Mesendoderm (in vitro differentiated cells): ENCODE measurements at regions not wholly inside any gene's neighbourhood (a gene's known extent, or its start where the extent isn't known, plus 50 kb on each side); places are given as distances from the start of the nearest gene placed in this dataset.

Experiments used
- DNase-seq: peaks from one replicate; pipeline ENCODE4 v3.0.0; 2013
- H2AK5ac ChIP-seq: 2 replicates; pipeline ENCODE4 v1.6.1; 2013; ENCODE audit warnings: low read length, inconsistent platforms
- H2BK120ac ChIP-seq: 2 replicates; pipeline ENCODE4 v1.6.1; 2013; ENCODE audit warnings: low read depth, mild to moderate bottlenecking, low read length, moderate library complexity, mixed read lengths
- H2BK15ac ChIP-seq: replicated peaks from 2 replicates; pipeline ENCODE4 v1.6.1; 2013; ENCODE audit warnings: low read depth, mild to moderate bottlenecking, moderate library complexity
- H2BK5ac ChIP-seq: 2 replicates; pipeline ENCODE4 v1.6.1; 2013; ENCODE audit warnings: low read length, inconsistent platforms
- H3K18ac ChIP-seq: 2 replicates; pipeline ENCODE4 v1.6.1; 2013; ENCODE audit warnings: mild to moderate bottlenecking, low read length, mixed read lengths
- H3K23ac ChIP-seq: one replicate; pipeline ENCODE4 v1.6.1; 2013; ENCODE audit warnings: low read length
- H3K27ac ChIP-seq: 2 replicates; pipeline ENCODE4 v1.5.1; 2013; ENCODE audit warnings: low read depth, mild to moderate bottlenecking, inconsistent platforms, low read length, moderate library complexity
- H3K27me3 ChIP-seq: 2 replicates; pipeline ENCODE4 v1.6.1; 2013; ENCODE audit warnings: low read length, control low read depth, mild to moderate bottlenecking, inconsistent platforms; ENCODE audit not compliant: insufficient read depth, poor library complexity
- H3K36me3 ChIP-seq: 2 replicates; pipeline ENCODE4 v1.6.1; 2013; ENCODE audit warnings: low read length, inconsistent platforms; ENCODE audit not compliant: control insufficient read depth, insufficient read depth
- H3K4ac ChIP-seq: one replicate; pipeline ENCODE4 v1.6.1; 2013; ENCODE audit warnings: low read depth, mild to moderate bottlenecking, low read length, moderate library complexity
- H3K4me1 ChIP-seq: 2 replicates; pipeline ENCODE4 v1.6.1; 2013; ENCODE audit warnings: low read depth, low read length, inconsistent platforms; ENCODE audit not compliant: control insufficient read depth
- H3K4me2 ChIP-seq: 2 replicates; pipeline ENCODE4 v1.6.1; 2013; ENCODE audit warnings: low read length
- H3K4me3 ChIP-seq: 2 replicates; pipeline ENCODE4 v1.5.1; 2013; ENCODE audit warnings: mild to moderate bottlenecking, low read length
- H3K56ac ChIP-seq: one replicate; pipeline ENCODE4 v1.6.1; 2013; ENCODE audit warnings: low read length
- H3K79me1 ChIP-seq: 2 replicates; pipeline ENCODE4 v1.6.1; 2013; ENCODE audit warnings: low read length, inconsistent platforms
- H3K79me2 ChIP-seq: 2 replicates; pipeline ENCODE4 v1.6.1; 2013; ENCODE audit warnings: mild to moderate bottlenecking, low read length; ENCODE audit not compliant: control insufficient read depth, insufficient read depth
- H3K9ac ChIP-seq: 2 replicates; pipeline ENCODE4 v1.6.1; 2013; ENCODE audit warnings: low read length, inconsistent platforms
- H4K5ac ChIP-seq: one replicate; pipeline ENCODE4 v1.6.1; 2013; ENCODE audit warnings: low read length
- H4K8ac ChIP-seq: one replicate; pipeline ENCODE4 v1.6.1; 2013; ENCODE audit warnings: low read depth, mild to moderate bottlenecking, control low read depth, low read length, moderate library complexity
- WGBS: extraction: QIAGEN DNeasy Blood & Tissue Kit; methylation state at CpG from one replicate; pipeline ENCODE4 v1.1.7; 2013; ENCODE audit warnings: low lambda C conversion rate, missing lambda C conversion rate; ENCODE audit not compliant: insufficient coverage; ENCODE audit errors: extremely low coverage; 5-methylcytosine and 5-hydroxymethylcytosine counted together

DNA sequence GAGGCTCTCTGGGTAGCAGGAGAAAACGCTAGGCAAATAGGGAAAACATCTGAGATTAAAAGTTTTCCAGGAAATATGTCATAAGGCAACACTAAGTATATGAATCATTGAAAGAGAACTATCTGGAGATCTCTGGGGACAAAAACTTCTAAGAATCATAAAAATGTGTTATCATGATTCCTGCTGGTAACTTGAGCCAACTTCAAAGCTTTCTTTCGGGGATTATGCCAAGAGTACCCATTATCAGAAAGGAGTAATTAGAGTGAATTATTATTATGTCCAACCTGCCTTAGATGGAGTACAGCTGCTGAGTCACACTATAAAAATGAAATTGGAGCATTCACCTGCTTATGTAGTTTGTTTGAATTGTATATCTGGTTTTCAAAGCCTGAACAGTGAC lies 488.5 kb upstream of the SOX9 start:
- H3K4me1 ChIP-seq = no peaks in the 10 kb centered on the region
- no peaks in the 10 kb centered on the region for H3K79me1 ChIP-seq
- H3K27me3 ChIP-seq = no peaks in the 10 kb centered on the region
- no peak overlapping the region for H3K18ac ChIP-seq
- H4K5ac ChIP-seq = no peak overlapping the region
- no peak overlapping the region for H3K4me3 ChIP-seq
- H2BK15ac ChIP-seq = no peak overlapping the region
- no peak overlapping the region for H3K4ac ChIP-seq
- DNase-seq = no peak
- H2AK5ac ChIP-seq = no peak overlapping the region
- H3K23ac ChIP-seq = no peak overlapping the region
- no peak overlapping the region for H4K8ac ChIP-seq
- no peak overlapping the region for H2BK5ac ChIP-seq
- H3K9ac ChIP-seq = no peak overlapping the region
- H3K36me3 ChIP-seq = no peaks in the 10 kb centered on the region
- H3K79me2 ChIP-seq = no peaks in the 10 kb centered on the region
- no CpG with 5 or more reads among the region's 2 CpGs for WGBS
- no peak overlapping the region for H3K4me2 ChIP-seq
- H3K27ac ChIP-seq = no peak overlapping the region
- H3K56ac ChIP-seq = no peak overlapping the region
- H2BK120ac ChIP-seq = no peak overlapping the region

- H3K4me1 ChIP-seq = no peaks in the 10 kb centered on the region
- H3K23ac ChIP-seq = no peak overlapping the region
- no peak overlapping the region for H2AK5ac ChIP-seq
- WGBS = no CpG with 5 or more reads among the region's 4 CpGs
- no peak overlapping the region for H3K4me3 ChIP-seq
- H2BK15ac ChIP-seq = no peak overlapping the region
- no peak overlapping the region for H3K56ac ChIP-seq
- H3K79me1 ChIP-seq = no peaks in the 10 kb centered on the region
- no peaks in the 10 kb centered on the region for H3K79me2 ChIP-seq
- no peak for DNase-seq
- H3K4me2 ChIP-seq = no peak overlapping the region
- no peak overlapping the region for H3K4ac ChIP-seq
- no peak overlapping the region for H2BK120ac ChIP-seq
- H3K9ac ChIP-seq = no peak overlapping the region
- no peaks in the 10 kb centered on the region for H3K36me3 ChIP-seq
- no peak overlapping the region for H3K18ac ChIP-seq
- no peak overlapping the region for H3K27ac ChIP-seq
- no peaks in the 10 kb centered on the region for H3K27me3 ChIP-seq
- no peak overlapping the region for H4K5ac ChIP-seq
- H4K8ac ChIP-seq = no peak overlapping the region
- H2BK5ac ChIP-seq = no peak overlapping the region
These were observed 487.4 kb upstream of the SOX9 start for GRCh38 chr17:71633391-71633849.

DNA sequence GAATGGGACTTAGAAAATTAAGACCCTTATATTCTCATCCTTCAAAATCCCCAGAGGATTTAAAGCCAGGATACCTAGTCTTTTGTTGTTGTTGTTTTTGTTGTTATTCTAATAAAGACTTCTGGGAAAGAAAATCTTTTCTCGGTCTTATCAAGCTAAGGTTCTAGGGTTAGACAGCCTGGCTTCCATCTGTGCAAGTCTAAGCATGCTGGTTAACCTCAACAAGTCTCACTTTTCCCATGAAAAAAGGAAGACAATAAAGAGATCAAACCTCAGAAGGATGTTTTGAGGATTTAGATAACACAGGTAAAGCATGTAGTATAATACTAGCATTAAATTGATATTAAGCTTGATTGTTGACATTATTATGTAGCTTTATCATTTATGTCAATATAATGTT lies 486.4 kb upstream of the SOX9 start:
- Histone ChIP-seq H3K27ac (no peak overlapping the region), H3K18ac (no peak overlapping the region), H3K23ac (no peak overlapping the region), H2AK5ac (no peak overlapping the region), H3K4me1 (no peaks in the 10 kb centered on the region), H4K8ac (no peak overlapping the region), H3K56ac (no peak overlapping the region), H3K79me1 (no peaks in the 10 kb centered on the region), H2BK120ac (no peak overlapping the region), H3K27me3 (no peaks in the 10 kb centered on the region), H4K5ac (no peak overlapping the region), H3K79me2 (no peaks in the 10 kb centered on the region), H3K9ac (no peak overlapping the region), H2BK15ac (no peak overlapping the region), H3K4me2 (no peak overlapping the region), H3K36me3 (no peaks in the 10 kb centered on the region), H2BK5ac (no peak overlapping the region), H3K4ac (no peak overlapping the region), H3K4me3 (no peak overlapping the region)
- WGBS = no CpG with 5 or more reads among the region's 1 CpG
- DNase-seq = no peak

DNA sequence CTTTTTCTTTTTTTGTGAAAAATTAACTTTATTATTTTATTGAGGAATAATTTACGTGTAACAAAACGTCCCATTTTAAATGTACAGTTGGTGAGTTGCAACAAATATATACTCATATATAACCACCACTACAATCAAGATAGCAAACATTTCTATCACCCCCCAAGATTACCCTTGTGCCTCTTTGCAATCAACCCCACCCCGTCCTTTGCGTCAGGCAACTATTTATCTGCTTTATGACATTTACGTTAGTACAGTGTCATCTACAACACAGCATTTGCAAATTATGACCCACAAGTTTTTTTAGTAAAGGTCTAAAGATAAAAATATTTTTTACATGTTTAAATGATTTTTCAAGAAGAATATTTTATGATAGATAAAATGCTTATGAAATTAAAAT lies 485.6 kb upstream of the SOX9 start:
- WGBS = no CpG with 5 or more reads among the region's 5 CpGs
- Histone ChIP-seq H3K79me2 (no peaks in the 10 kb centered on the region), H2AK5ac (no peak overlapping the region), H3K23ac (no peak overlapping the region), H2BK120ac (no peak overlapping the region), H4K8ac (no peak overlapping the region), H3K36me3 (no peaks in the 10 kb centered on the region), H3K4me1 (no peaks in the 10 kb centered on the region), H3K4me2 (no peak overlapping the region), H2BK15ac (no peak overlapping the region), H3K4me3 (no peak overlapping the region), H3K27me3 (no peaks in the 10 kb centered on the region), H3K27ac (no peak overlapping the region), H4K5ac (no peak overlapping the region), H3K9ac (no peak overlapping the region), H2BK5ac (no peak overlapping the region), H3K4ac (no peak overlapping the region), H3K79me1 (no peaks in the 10 kb centered on the region), H3K18ac (no peak overlapping the region), H3K56ac (no peak overlapping the region)
- no peak for DNase-seq

- no peaks in the 10 kb centered on the region for H3K4me1 ChIP-seq
- no peak overlapping the region for H3K9ac ChIP-seq
- no peak overlapping the region for H3K56ac ChIP-seq
- no peak overlapping the region for H3K4me3 ChIP-seq
- no peak overlapping the region for H3K27ac ChIP-seq
- DNase-seq = no peak
- no peaks in the 10 kb centered on the region for H3K36me3 ChIP-seq
- H4K5ac ChIP-seq = no peak overlapping the region
- no peak overlapping the region for H2BK120ac ChIP-seq
- H4K8ac ChIP-seq = no peak overlapping the region
- H2AK5ac ChIP-seq = no peak overlapping the region
- no peak overlapping the region for H2BK5ac ChIP-seq
- no peak overlapping the region for H2BK15ac ChIP-seq
- no peak overlapping the region for H3K23ac ChIP-seq
- no peak overlapping the region for H3K4me2 ChIP-seq
- H3K79me2 ChIP-seq = no peaks in the 10 kb centered on the region
- no peaks in the 10 kb centered on the region for H3K27me3 ChIP-seq
- no peaks in the 10 kb centered on the region for H3K79me1 ChIP-seq
- H3K4ac ChIP-seq = no peak overlapping the region
- WGBS = no CpG with 5 or more reads among the region's 1 CpG
- H3K18ac ChIP-seq = no peak overlapping the region
These were observed 484.2 kb upstream of the SOX9 start for GRCh38 chr17:71636644-71637043.

DNA sequence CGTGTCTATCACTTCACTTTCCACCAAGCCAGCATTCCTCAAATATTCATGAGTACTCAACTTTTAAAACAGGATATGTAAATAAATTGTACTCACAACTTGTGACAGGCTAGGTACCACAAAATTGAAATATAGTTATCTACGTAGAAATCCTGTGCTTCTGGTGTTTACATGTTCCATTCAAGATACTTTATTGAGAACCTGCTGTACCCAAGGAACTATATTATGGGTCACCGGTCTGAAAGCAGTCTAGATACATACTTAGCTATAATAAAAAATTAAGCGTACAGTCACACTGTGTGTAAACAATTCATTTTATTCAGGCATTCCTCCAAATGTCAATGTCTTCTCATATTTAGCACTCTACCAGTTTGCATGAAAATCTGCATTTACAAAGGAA lies 482.2 kb upstream of the SOX9 start:
- H4K8ac ChIP-seq = no peak overlapping the region
- no peaks in the 10 kb centered on the region for H3K79me1 ChIP-seq
- no peak overlapping the region for H3K4ac ChIP-seq
- no peak overlapping the region for H3K23ac ChIP-seq
- H2BK5ac ChIP-seq = no peak overlapping the region
- H2BK120ac ChIP-seq = no peak overlapping the region
- no peak overlapping the region for H3K9ac ChIP-seq
- no peak overlapping the region for H3K27ac ChIP-seq
- H3K79me2 ChIP-seq = no peaks in the 10 kb centered on the region
- no CpG with 5 or more reads among the region's 4 CpGs for WGBS
- H2BK15ac ChIP-seq = no peak overlapping the region
- no peaks in the 10 kb centered on the region for H3K36me3 ChIP-seq
- no peak overlapping the region for H3K4me3 ChIP-seq
- no peak overlapping the region for H3K4me2 ChIP-seq
- no peak overlapping the region for H3K56ac ChIP-seq
- H3K4me1 ChIP-seq = no peaks in the 10 kb centered on the region
- DNase-seq = no peak
- H3K18ac ChIP-seq = no peak overlapping the region
- H2AK5ac ChIP-seq = no peak overlapping the region
- H3K27me3 ChIP-seq = no peaks in the 10 kb centered on the region
- no peak overlapping the region for H4K5ac ChIP-seq
